ENCODE measurements at regions not wholly inside any gene's neighbourhood (a gene's known extent, or its start where the extent isn't known, plus 50 kb on each side); places are given as distances from the start of the nearest gene placed in this dataset.

DNA sequence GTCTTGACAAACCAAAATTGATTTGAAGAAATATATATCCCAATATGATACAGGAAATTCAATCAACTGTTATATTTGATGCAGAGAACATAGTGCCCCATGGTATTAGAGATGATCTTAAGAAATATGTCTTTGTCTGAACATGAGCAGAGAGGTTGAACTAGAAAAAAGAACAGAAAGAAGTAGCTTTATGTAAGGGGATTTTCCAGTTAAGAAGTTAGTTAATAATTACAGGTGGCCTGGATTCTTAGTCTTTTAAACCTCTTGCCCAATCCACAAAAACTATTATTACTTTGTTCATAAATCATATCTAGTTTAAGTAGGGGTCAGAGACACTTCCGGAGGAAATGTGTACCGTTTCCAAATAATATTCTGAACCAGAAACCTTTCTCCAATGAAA is 1186.7 kb upstream of the EPHA6 start:
- Histone ChIP-seq H3K27me3 (ENCODE audit: control insufficient read depth, extremely low read depth, insufficient read depth, low read length) (no peaks in the 10 kb centered on the region), H3K4me1 (ENCODE audit: control insufficient read depth, extremely low read depth, insufficient read depth, low read length) (no peaks in the 10 kb centered on the region), H3K9me1 (ENCODE audit: control insufficient read depth, extremely low read depth, insufficient read depth, low read length) (no peaks in the 10 kb centered on the region), H3K79me2 (ENCODE audit: control insufficient read depth, insufficient read depth, low read length) (no peaks in the 10 kb centered on the region), H3K4me3 (ENCODE audit: control insufficient read depth in 2 of 3, extremely low read depth in 1 of 3, insufficient read depth in 2 of 3, low read depth in 1 of 3, low read length in 3 of 3) (no peak overlapping the region), H3K9me3 (ENCODE audit: control insufficient read depth, low read depth, low read length) (no peaks in the 10 kb centered on the region), H3K36me3 (ENCODE audit: control insufficient read depth in 2 of 2, extremely low read depth in 1 of 2, insufficient read depth in 2 of 2, low read length in 2 of 2) (no peaks in the 10 kb centered on the region), H3K27ac (ENCODE audit: control insufficient read depth, insufficient read depth, low read length) (no peak overlapping the region), H3K9ac (ENCODE audit: control insufficient read depth, extremely low read depth, insufficient read depth, low read length) (no peak overlapping the region), H4K20me1 (ENCODE audit: control insufficient read depth, extremely low read depth, insufficient read depth, low read length) (no peaks in the 10 kb centered on the region), H2AFZ (ENCODE audit: control insufficient read depth, low read length) (no peak overlapping the region), H3K4me2 (ENCODE audit: control insufficient read depth, extremely low read depth, insufficient read depth, low read depth, low read length) (no peak overlapping the region)
- DNase-seq (ENCODE audit: low read depth, low spot score) = no peak
- dilution Hi-C loops (cut with MboI; ENCODE audit: extremely low pct_ligation_motif_present, low sequenced_read_pairs) = no loop called here
- no peak for TF ChIP-seq EZH2 (IDR thresholded peaks at IDR 0.05; ENCODE audit: low read length)
- TF ChIP-seq, protein P1, sequence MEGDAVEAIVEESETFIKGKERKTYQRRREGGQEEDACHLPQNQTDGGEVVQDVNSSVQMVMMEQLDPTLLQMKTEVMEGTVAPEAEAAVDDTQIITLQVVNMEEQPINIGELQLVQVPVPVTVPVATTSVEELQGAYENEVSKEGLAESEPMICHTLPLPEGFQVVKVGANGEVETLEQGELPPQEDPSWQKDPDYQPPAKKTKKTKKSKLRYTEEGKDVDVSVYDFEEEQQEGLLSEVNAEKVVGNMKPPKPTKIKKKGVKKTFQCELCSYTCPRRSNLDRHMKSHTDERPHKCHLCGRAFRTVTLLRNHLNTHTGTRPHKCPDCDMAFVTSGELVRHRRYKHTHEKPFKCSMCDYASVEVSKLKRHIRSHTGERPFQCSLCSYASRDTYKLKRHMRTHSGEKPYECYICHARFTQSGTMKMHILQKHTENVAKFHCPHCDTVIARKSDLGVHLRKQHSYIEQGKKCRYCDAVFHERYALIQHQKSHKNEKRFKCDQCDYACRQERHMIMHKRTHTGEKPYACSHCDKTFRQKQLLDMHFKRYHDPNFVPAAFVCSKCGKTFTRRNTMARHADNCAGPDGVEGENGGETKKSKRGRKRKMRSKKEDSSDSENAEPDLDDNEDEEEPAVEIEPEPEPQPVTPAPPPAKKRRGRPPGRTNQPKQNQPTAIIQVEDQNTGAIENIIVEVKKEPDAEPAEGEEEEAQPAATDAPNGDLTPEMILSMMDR (optimal IDR thresholded peaks at IDR 0.05 in 1 of 3, IDR thresholded peaks at IDR 0.05 in 1 of 3, conservative IDR thresholded peaks at IDR 0.05 in 1 of 3; ENCODE audit: extremely low read depth in 1 of 3, insufficient read depth in 2 of 3, low read length in 3 of 3) = no peak
- no peak for FAIRE-seq

DNA sequence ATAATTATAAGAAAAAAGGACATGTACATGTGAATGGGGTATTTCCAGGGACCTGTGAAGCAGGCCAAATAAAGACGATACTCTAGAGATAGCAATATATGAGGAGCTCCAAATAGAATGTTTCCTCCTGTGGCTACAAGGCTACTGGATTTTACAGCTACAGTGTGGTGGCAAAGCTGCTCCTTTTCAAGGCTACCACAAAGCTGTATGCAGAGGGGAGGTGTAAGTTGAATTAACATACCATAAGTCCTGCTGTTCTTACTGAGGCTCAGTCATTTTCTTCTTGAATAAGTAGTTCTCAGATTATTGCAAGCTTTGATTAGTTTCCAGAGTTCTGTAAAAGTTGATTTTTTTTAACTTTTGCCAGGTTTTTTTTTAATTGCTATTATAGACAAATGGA is 1184.6 kb upstream of the EPHA6 start:
- no peaks in the 10 kb centered on the region for H3K9me1 ChIP-seq (ENCODE audit: control insufficient read depth, extremely low read depth, insufficient read depth, low read length)
- no peaks in the 10 kb centered on the region for H3K27me3 ChIP-seq (ENCODE audit: control insufficient read depth, extremely low read depth, insufficient read depth, low read length)
- no peaks in the 10 kb centered on the region for H4K20me1 ChIP-seq (ENCODE audit: control insufficient read depth, extremely low read depth, insufficient read depth, low read length)
- no peaks in the 10 kb centered on the region for H3K9me3 ChIP-seq (ENCODE audit: control insufficient read depth, low read depth, low read length)
- no peak for DNase-seq (ENCODE audit: low read depth, low spot score)
- TF ChIP-seq, protein P1 (optimal IDR thresholded peaks at IDR 0.05 in 1 of 3, IDR thresholded peaks at IDR 0.05 in 1 of 3, conservative IDR thresholded peaks at IDR 0.05 in 1 of 3; ENCODE audit: extremely low read depth in 1 of 3, insufficient read depth in 2 of 3, low read length in 3 of 3) = no peak
- no peak for TF ChIP-seq EZH2 (IDR thresholded peaks at IDR 0.05; ENCODE audit: low read length)
- no peak overlapping the region for H3K4me2 ChIP-seq (ENCODE audit: control insufficient read depth, extremely low read depth, insufficient read depth, low read depth, low read length)
- no peak overlapping the region for H2AFZ ChIP-seq (ENCODE audit: control insufficient read depth, low read length)
- no peaks in the 10 kb centered on the region for H3K4me1 ChIP-seq (ENCODE audit: control insufficient read depth, extremely low read depth, insufficient read depth, low read length)
- H3K4me3 ChIP-seq (ENCODE audit: control insufficient read depth in 2 of 3, extremely low read depth in 1 of 3, insufficient read depth in 2 of 3, low read depth in 1 of 3, low read length in 3 of 3) = no peak overlapping the region
- H3K79me2 ChIP-seq (ENCODE audit: control insufficient read depth, insufficient read depth, low read length) = no peaks in the 10 kb centered on the region
- H3K9ac ChIP-seq (ENCODE audit: control insufficient read depth, extremely low read depth, insufficient read depth, low read length) = no peak overlapping the region
- no peaks in the 10 kb centered on the region for H3K36me3 ChIP-seq (ENCODE audit: control insufficient read depth in 2 of 2, extremely low read depth in 1 of 2, insufficient read depth in 2 of 2, low read length in 2 of 2)
- H3K27ac ChIP-seq (ENCODE audit: control insufficient read depth, insufficient read depth, low read length) = no peak overlapping the region
- dilution Hi-C loops (cut with MboI; ENCODE audit: extremely low pct_ligation_motif_present, low sequenced_read_pairs) = no loop called here
- FAIRE-seq = no peak

All from keratinocyte (primary cell).